ENCODE measurements at regions not wholly inside any gene's neighbourhood (a gene's known extent, or its start where the extent isn't known, plus 50 kb on each side); places are given as distances from the start of the nearest gene placed in this dataset.

GRCh38 chr1:184285401-184286087 is 101.3 kb upstream of the C1orf21 start:
- TF ChIP-seq POLR2AphosphoS5 (IDR thresholded peaks at IDR 0.05; ENCODE audit: low read depth, low read length) (no peak), TAF1 (IDR thresholded peaks at IDR 0.05; ENCODE audit: borderline replicate concordance, low read depth, low read length) (no peak), POLR2A (IDR thresholded peaks at IDR 0.05; ENCODE audit: low read depth, low read length) (no peak)
- FAIRE-seq (no peak), DNase-seq (ENCODE audit: insufficient read length) (no peak)

- DNase-seq (ENCODE audit: insufficient read length): no peak
- FAIRE-seq: no peak
- TF ChIP-seq POLR2A (IDR thresholded peaks at IDR 0.05; ENCODE audit: low read depth, low read length): no peak
- no peak for TF ChIP-seq POLR2AphosphoS5 (IDR thresholded peaks at IDR 0.05; ENCODE audit: low read depth, low read length)
- TF ChIP-seq TAF1 (IDR thresholded peaks at IDR 0.05; ENCODE audit: borderline replicate concordance, low read depth, low read length): no peak
Measured at GRCh38 chr1:184287001-184287400, 99.8 kb upstream of the C1orf21 start.

- no peak for DNase-seq (ENCODE audit: insufficient read length)
- TF ChIP-seq POLR2A (IDR thresholded peaks at IDR 0.05; ENCODE audit: low read depth, low read length) (no peak), POLR2AphosphoS5 (IDR thresholded peaks at IDR 0.05; ENCODE audit: low read depth, low read length) (no peak), TAF1 (IDR thresholded peaks at IDR 0.05; ENCODE audit: borderline replicate concordance, low read depth, low read length) (no peak)
- FAIRE-seq: no peak
Measured at GRCh38 chr1:184289825-184290550, 96.8 kb upstream of the C1orf21 start.

GRCh38 chr1:184291701-184292100 is 95.1 kb upstream of the C1orf21 start:
- no peak for DNase-seq (ENCODE audit: insufficient read length)
- no peak for FAIRE-seq
- no peak for TF ChIP-seq TAF1 (IDR thresholded peaks at IDR 0.05; ENCODE audit: borderline replicate concordance, low read depth, low read length)
- no peak for TF ChIP-seq POLR2A (IDR thresholded peaks at IDR 0.05; ENCODE audit: low read depth, low read length)
- no peak for TF ChIP-seq POLR2AphosphoS5 (IDR thresholded peaks at IDR 0.05; ENCODE audit: low read depth, low read length)

GRCh38 chr1:184292101-184292500 is 94.7 kb upstream of the C1orf21 start:
- FAIRE-seq (no peak), DNase-seq (ENCODE audit: insufficient read length) (no peak)
- TF ChIP-seq POLR2AphosphoS5 (IDR thresholded peaks at IDR 0.05; ENCODE audit: low read depth, low read length) (no peak), TAF1 (IDR thresholded peaks at IDR 0.05; ENCODE audit: borderline replicate concordance, low read depth, low read length) (no peak), POLR2A (IDR thresholded peaks at IDR 0.05; ENCODE audit: low read depth, low read length) (no peak)

- DNase-seq (ENCODE audit: insufficient read length) (no peak), FAIRE-seq (no peak)
Measured at GRCh38 chr1:184294101-184294500, 92.7 kb upstream of the C1orf21 start.

GRCh38 chr1:184296466-184297243 is 90.2 kb upstream of the C1orf21 start:
- no peak for DNase-seq (ENCODE audit: insufficient read length)
- TF ChIP-seq POLR2A (IDR thresholded peaks at IDR 0.05; ENCODE audit: low read depth, low read length) (no peak), POLR2AphosphoS5 (IDR thresholded peaks at IDR 0.05; ENCODE audit: low read depth, low read length) (no peak), TAF1 (IDR thresholded peaks at IDR 0.05; ENCODE audit: borderline replicate concordance, low read depth, low read length) (no peak)
- no peak for FAIRE-seq

More at GRCh38 chr1:184294101-184294500, 92.7 kb upstream of the C1orf21 start:
- TF ChIP-seq TAF1 (IDR thresholded peaks at IDR 0.05; ENCODE audit: borderline replicate concordance, low read depth, low read length): no peak
- TF ChIP-seq POLR2AphosphoS5 (IDR thresholded peaks at IDR 0.05; ENCODE audit: low read depth, low read length): no peak
- no peak for TF ChIP-seq POLR2A (IDR thresholded peaks at IDR 0.05; ENCODE audit: low read depth, low read length)

GRCh38 chr1:184297244-184297750 is 89.5 kb upstream of the C1orf21 start:
- DNase-seq (ENCODE audit: insufficient read length): no peak
- TF ChIP-seq POLR2A (IDR thresholded peaks at IDR 0.05; ENCODE audit: low read depth, low read length) (no peak), TAF1 (IDR thresholded peaks at IDR 0.05; ENCODE audit: borderline replicate concordance, low read depth, low read length) (no peak), POLR2AphosphoS5 (IDR thresholded peaks at IDR 0.05; ENCODE audit: low read depth, low read length) (no peak)
- FAIRE-seq: no peak

GRCh38 chr1:184298440-184299405 is 88.1 kb upstream of the C1orf21 start:
- no peak for FAIRE-seq
- TF ChIP-seq POLR2AphosphoS5 (IDR thresholded peaks at IDR 0.05; ENCODE audit: low read depth, low read length) (no peak), TAF1 (IDR thresholded peaks at IDR 0.05; ENCODE audit: borderline replicate concordance, low read depth, low read length) (no peak), POLR2A (IDR thresholded peaks at IDR 0.05; ENCODE audit: low read depth, low read length) (no peak)
- no peak for DNase-seq (ENCODE audit: insufficient read length)

- no peak for FAIRE-seq
- DNase-seq (ENCODE audit: insufficient read length): no peak
- TF ChIP-seq TAF1 (IDR thresholded peaks at IDR 0.05; ENCODE audit: borderline replicate concordance, low read depth, low read length): no peak
- TF ChIP-seq POLR2A (IDR thresholded peaks at IDR 0.05; ENCODE audit: low read depth, low read length): no peak
- TF ChIP-seq POLR2AphosphoS5 (IDR thresholded peaks at IDR 0.05; ENCODE audit: low read depth, low read length): no peak
Measured at GRCh38 chr1:184299406-184299790, 87.4 kb upstream of the C1orf21 start.
